ENCODE measurements at regions not wholly inside any gene's neighbourhood (a gene's known extent, or its start where the extent isn't known, plus 50 kb on each side); places are given as distances from the start of the nearest gene placed in this dataset.
"Not testable (repeated sequence)": the region's sequence is repeated elsewhere in the genome, so short reads cannot be mapped to it uniquely, and the experiment has no call there.

DNA sequence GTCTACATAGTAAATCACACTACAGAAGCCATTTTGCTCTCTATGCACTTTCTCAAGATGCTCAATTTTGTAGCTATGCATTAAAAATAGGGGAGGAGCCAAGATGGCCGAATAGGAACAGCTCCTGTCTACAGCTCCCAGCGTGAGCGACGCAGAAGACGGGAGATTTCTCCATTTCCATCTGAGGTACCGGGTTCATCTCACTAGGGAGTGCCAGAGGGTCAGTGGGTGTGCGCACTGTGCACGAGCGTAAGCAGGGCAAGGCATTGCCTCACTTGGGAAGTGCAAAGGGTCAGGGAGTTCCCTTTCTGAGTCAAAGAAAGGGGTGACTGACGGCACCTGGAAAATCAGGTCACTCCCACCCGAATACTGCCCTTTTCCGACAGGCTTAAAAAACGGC is 699.8 kb downstream of the XPNPEP1 start:
- H3K9me2 ChIP-seq (ENCODE audit: insufficient read depth); H3K27me3 ChIP-seq (ENCODE audit: insufficient read depth); H3K4me3 Mint-ChIP-seq; H2AFZ ChIP-seq; ATAC-seq; H3K36me3 ChIP-seq (ENCODE audit: insufficient read depth); H3K27ac ChIP-seq (ENCODE audit: low read depth); H3F3A ChIP-seq (replicated peaks; ENCODE audit: low read depth); H3K4me2 ChIP-seq; H4K20me1 ChIP-seq (replicated peaks; ENCODE audit: insufficient read depth); H3K4me1 Mint-ChIP-seq; H3K27me3 Mint-ChIP-seq (ENCODE audit: insufficient read depth, low read depth, poor library complexity); H3K36me3 Mint-ChIP-seq (ENCODE audit: low read depth); DNase-seq (ENCODE audit: low spot score); H3K4me1 ChIP-seq (ENCODE audit: insufficient read depth); H3K4me3 ChIP-seq; H3K9me3 Mint-ChIP-seq; H3K79me2 ChIP-seq (replicated peaks; ENCODE audit: insufficient read depth); H3K27ac Mint-ChIP-seq: not testable (repeated sequence)

DNA sequence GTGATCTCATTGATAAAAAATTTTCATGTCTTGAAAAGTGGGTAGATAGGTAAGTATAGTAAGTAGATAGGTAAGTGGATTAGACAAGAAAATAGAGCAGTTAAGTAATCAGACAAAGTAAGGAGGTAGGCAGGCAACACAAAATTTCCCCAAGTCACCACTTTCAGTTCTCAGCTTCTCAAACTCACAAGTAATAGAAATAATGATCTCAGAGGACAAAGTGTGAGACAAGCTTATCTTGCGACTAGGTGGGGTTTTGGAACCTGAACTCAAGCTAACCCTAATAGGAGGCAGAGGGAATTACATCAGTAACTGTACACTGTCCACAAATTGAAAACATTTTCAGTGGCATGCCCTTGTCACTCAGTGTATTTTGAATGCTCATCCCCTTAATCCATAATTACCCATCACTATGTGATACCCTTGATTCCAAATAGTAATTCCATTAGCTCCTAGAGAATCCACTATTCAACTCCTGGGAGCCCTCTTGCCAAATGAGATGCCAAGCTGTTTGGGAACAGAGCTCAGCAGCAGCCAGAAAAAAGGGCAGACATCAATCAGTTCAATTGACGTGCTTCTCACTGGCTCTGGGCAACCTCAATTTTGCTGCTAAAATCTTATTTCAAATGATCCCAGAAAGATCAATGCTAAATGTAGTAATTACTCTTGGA is 703.2 kb downstream of the XPNPEP1 start:
- Histone ChIP-seq H2AFZ (no peak overlapping the region), H3F3A (replicated peaks; ENCODE audit: low read depth) (no peaks in the 10 kb centered on the region), H3K9me2 (ENCODE audit: insufficient read depth) (no peaks in the 10 kb centered on the region), H3K27me3 (ENCODE audit: insufficient read depth) (no peaks in the 10 kb centered on the region), H3K27ac (ENCODE audit: low read depth) (no peak overlapping the region), H3K79me2 (replicated peaks; ENCODE audit: insufficient read depth) (no peaks in the 10 kb centered on the region), H3K4me2 (no peak overlapping the region), H3K4me1 (ENCODE audit: insufficient read depth) (no peaks in the 10 kb centered on the region), H3K36me3 (ENCODE audit: insufficient read depth) (no peaks in the 10 kb centered on the region), H4K20me1 (replicated peaks; ENCODE audit: insufficient read depth) (no peaks in the 10 kb centered on the region), H3K4me3 (no peak overlapping the region)
- H3K36me3 Mint-ChIP-seq (ENCODE audit: low read depth), result no peaks in the 10 kb centered on the region
- 0 out of 3 replicates have a peak, but pooled peaks cover 6% of the 10 kb centered on the region for H3K9me3 Mint-ChIP-seq
- ATAC-seq (no peak), DNase-seq (ENCODE audit: low spot score) (no peak)
- H3K27me3 Mint-ChIP-seq (ENCODE audit: insufficient read depth, low read depth, poor library complexity), result no peaks in the 10 kb centered on the region
- no peak overlapping the region for H3K27ac Mint-ChIP-seq
- H3K4me1 Mint-ChIP-seq, result peaks cover 3% of the 10 kb centered on the region; the same call in 1 of the 3 replicates
- H3K4me3 Mint-ChIP-seq, result no peak overlapping the region
- no peak for TF ChIP-seq EZH2phosphoT487 (IDR thresholded peaks at IDR 0.05; ENCODE audit: unreplicated experiment)
- TF ChIP-seq, protein P1, sequence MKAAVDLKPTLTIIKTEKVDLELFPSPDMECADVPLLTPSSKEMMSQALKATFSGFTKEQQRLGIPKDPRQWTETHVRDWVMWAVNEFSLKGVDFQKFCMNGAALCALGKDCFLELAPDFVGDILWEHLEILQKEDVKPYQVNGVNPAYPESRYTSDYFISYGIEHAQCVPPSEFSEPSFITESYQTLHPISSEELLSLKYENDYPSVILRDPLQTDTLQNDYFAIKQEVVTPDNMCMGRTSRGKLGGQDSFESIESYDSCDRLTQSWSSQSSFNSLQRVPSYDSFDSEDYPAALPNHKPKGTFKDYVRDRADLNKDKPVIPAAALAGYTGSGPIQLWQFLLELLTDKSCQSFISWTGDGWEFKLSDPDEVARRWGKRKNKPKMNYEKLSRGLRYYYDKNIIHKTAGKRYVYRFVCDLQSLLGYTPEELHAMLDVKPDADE (IDR thresholded peaks at IDR 0.05), result no peak
- TF ChIP-seq EZH2 (IDR thresholded peaks at IDR 0.05; ENCODE audit: low read depth, unreplicated experiment), result no peak
- TF ChIP-seq POLR2AphosphoS5 (IDR thresholded peaks at IDR 0.05; ENCODE audit: low read depth), result no peak
- no peak for TF ChIP-seq NANOG (IDR thresholded peaks at IDR 0.05; ENCODE audit: borderline replicate concordance)
- TF ChIP-seq, protein P2, sequence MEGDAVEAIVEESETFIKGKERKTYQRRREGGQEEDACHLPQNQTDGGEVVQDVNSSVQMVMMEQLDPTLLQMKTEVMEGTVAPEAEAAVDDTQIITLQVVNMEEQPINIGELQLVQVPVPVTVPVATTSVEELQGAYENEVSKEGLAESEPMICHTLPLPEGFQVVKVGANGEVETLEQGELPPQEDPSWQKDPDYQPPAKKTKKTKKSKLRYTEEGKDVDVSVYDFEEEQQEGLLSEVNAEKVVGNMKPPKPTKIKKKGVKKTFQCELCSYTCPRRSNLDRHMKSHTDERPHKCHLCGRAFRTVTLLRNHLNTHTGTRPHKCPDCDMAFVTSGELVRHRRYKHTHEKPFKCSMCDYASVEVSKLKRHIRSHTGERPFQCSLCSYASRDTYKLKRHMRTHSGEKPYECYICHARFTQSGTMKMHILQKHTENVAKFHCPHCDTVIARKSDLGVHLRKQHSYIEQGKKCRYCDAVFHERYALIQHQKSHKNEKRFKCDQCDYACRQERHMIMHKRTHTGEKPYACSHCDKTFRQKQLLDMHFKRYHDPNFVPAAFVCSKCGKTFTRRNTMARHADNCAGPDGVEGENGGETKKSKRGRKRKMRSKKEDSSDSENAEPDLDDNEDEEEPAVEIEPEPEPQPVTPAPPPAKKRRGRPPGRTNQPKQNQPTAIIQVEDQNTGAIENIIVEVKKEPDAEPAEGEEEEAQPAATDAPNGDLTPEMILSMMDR (conservative IDR thresholded peaks at IDR 0.05; ENCODE audit: low read depth in 2 of 2), result no peak
- TF ChIP-seq CREB1 (CRISPR knock-in tag; IDR thresholded peaks at IDR 0.05; ENCODE audit: low read depth), result no peak
- TF ChIP-seq JUNB (IDR thresholded peaks at IDR 0.05; ENCODE audit: unreplicated experiment), result no peak
- no peak for TF ChIP-seq ZNF114 (CRISPR knock-in tag; IDR thresholded peaks at IDR 0.05)
- no peak for TF ChIP-seq STAT1 (IDR thresholded peaks at IDR 0.05; ENCODE audit: unreplicated experiment)
- no peak for TF ChIP-seq ZNF331 (CRISPR knock-in tag; IDR thresholded peaks at IDR 0.05; ENCODE audit: low read depth)
- TF ChIP-seq, protein P3, sequence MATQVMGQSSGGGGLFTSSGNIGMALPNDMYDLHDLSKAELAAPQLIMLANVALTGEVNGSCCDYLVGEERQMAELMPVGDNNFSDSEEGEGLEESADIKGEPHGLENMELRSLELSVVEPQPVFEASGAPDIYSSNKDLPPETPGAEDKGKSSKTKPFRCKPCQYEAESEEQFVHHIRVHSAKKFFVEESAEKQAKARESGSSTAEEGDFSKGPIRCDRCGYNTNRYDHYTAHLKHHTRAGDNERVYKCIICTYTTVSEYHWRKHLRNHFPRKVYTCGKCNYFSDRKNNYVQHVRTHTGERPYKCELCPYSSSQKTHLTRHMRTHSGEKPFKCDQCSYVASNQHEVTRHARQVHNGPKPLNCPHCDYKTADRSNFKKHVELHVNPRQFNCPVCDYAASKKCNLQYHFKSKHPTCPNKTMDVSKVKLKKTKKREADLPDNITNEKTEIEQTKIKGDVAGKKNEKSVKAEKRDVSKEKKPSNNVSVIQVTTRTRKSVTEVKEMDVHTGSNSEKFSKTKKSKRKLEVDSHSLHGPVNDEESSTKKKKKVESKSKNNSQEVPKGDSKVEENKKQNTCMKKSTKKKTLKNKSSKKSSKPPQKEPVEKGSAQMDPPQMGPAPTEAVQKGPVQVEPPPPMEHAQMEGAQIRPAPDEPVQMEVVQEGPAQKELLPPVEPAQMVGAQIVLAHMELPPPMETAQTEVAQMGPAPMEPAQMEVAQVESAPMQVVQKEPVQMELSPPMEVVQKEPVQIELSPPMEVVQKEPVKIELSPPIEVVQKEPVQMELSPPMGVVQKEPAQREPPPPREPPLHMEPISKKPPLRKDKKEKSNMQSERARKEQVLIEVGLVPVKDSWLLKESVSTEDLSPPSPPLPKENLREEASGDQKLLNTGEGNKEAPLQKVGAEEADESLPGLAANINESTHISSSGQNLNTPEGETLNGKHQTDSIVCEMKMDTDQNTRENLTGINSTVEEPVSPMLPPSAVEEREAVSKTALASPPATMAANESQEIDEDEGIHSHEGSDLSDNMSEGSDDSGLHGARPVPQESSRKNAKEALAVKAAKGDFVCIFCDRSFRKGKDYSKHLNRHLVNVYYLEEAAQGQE (IDR thresholded peaks at IDR 0.05; ENCODE audit: unreplicated experiment), result no peak

All from GM23338 (cell line).